NCI-H446 treated with DMSO at 0.1 percent for 48 hours (cell line): ENCODE measurements at regions not wholly inside any gene's neighbourhood (a gene's known extent, or its start where the extent isn't known, plus 50 kb on each side); places are given as distances from the start of the nearest gene placed in this dataset.
A peak's percentile ranks its signal among the peaks of the same experiment; 100 is the strongest.
"Not testable (repeated sequence)": the region's sequence is repeated elsewhere in the genome, so short reads cannot be mapped to it uniquely, and the experiment has no call there.

Experiments
- DNase-seq: peaks from one replicate; lab custom pipeline; 2025; lab: John Stamatoyannopoulos, UW

- no peak for DNase-seq
Measured at GRCh38 chr7:32223071-32223650, 153.0 kb upstream of the PDE1C start.

- DNase-seq = no peak
Measured at GRCh38 chr7:32222251-32222900, 152.2 kb upstream of the PDE1C start.

- no peak for DNase-seq
Measured at GRCh38 chr7:32221736-32222135, 151.5 kb upstream of the PDE1C start.

GRCh38 chr7:32221056-32221455 is 150.8 kb upstream of the PDE1C start:
- DNase-seq = no peak

- DNase-seq = not testable (repeated sequence)
Measured at GRCh38 chr7:32219831-32220230, 149.6 kb upstream of the PDE1C start.

GRCh38 chr7:32219416-32219815 is 149.2 kb upstream of the PDE1C start:
- no peak for DNase-seq

GRCh38 chr7:32218741-32219288 is 148.6 kb upstream of the PDE1C start:
- peak; percentile 44 for DNase-seq

GRCh38 chr7:32218154-32218467 is 147.9 kb upstream of the PDE1C start:
- peak; percentile 68 for DNase-seq

GRCh38 chr7:32217341-32218153 is 147.3 kb upstream of the PDE1C start:
- DNase-seq = peak; percentile 88

- DNase-seq = no peak
Measured at GRCh38 chr7:32216759-32217158, 146.6 kb upstream of the PDE1C start.

GRCh38 chr7:32215697-32216096 is 145.5 kb upstream of the PDE1C start:
- DNase-seq = no peak

- no peak for DNase-seq
Measured at GRCh38 chr7:32214913-32215312, 144.7 kb upstream of the PDE1C start.

GRCh38 chr7:32212321-32212720 is 142.1 kb upstream of the PDE1C start:
- no peak for DNase-seq

GRCh38 chr7:32206987-32207386 is 136.8 kb upstream of the PDE1C start:
- DNase-seq = no peak

GRCh38 chr7:32206488-32206887 is 136.3 kb upstream of the PDE1C start:
- DNase-seq = no peak

GRCh38 chr7:32205298-32205824 is 135.2 kb upstream of the PDE1C start:
- DNase-seq = not testable (repeated sequence)

GRCh38 chr7:32204361-32205018 is 134.3 kb upstream of the PDE1C start:
- peak; percentile 85 for DNase-seq

- DNase-seq = peak; percentile 5
Measured at GRCh38 chr7:32200646-32201045, 130.4 kb upstream of the PDE1C start.

GRCh38 chr7:32194537-32194936 is 124.3 kb upstream of the PDE1C start:
- DNase-seq = no peak

- peak; percentile 62 for DNase-seq
Measured at GRCh38 chr7:32191305-32191704, 121.1 kb upstream of the PDE1C start.

- DNase-seq = peak; percentile 43
Measured at GRCh38 chr7:32179567-32179966, 109.4 kb upstream of the PDE1C start.

- DNase-seq = no peak
Measured at GRCh38 chr7:32178677-32179366, 108.6 kb upstream of the PDE1C start.
